ENCODE measurements at regions not wholly inside any gene's neighbourhood (a gene's known extent, or its start where the extent isn't known, plus 50 kb on each side); places are given as distances from the start of the nearest gene placed in this dataset.

GRCh38 chr5:104955479-104955878, 1392.9 kb upstream of the NUDT12 start:
- CTCF ChIA-PET = no interaction called here
- BruUV-seq (replicated peaks) = no TSS peak
- H3K9ac ChIP-seq (replicated peaks; ENCODE audit: extremely low read depth, insufficient read depth, low read length) = no peak overlapping the region
- H3K27me3 ChIP-seq (ENCODE audit: control insufficient read depth in 2 of 2, insufficient read depth in 2 of 2, low read length in 2 of 2) = no peaks in the 10 kb centered on the region
- H4K20me1 ChIP-seq (replicated peaks; ENCODE audit: control insufficient read depth, extremely low read depth, insufficient read depth, low read length) = no peaks in the 10 kb centered on the region
- dilution Hi-C loops (cut with MboI; ENCODE audit: extremely low pct_ligation_motif_present, low sequenced_read_pairs) = no loop called here
- DNase-seq (ENCODE audit: low read depth, low spot score) (no peak), FAIRE-seq (no peak)
- POLR2A ChIA-PET = no interaction called here
- no peak overlapping the region for H2AFZ ChIP-seq (ENCODE audit: low read depth, low read length)
- TF ChIP-seq POLR2A (IDR thresholded peaks at IDR 0.05; ENCODE audit: low read depth, low read length) = no peak
- TF ChIP-seq MYC (IDR thresholded peaks at IDR 0.05; ENCODE audit: low read depth, low read length) = no peak
- no peak for TF ChIP-seq CTCF (IDR thresholded peaks at IDR 0.05; ENCODE audit: extremely low read depth in 1 of 2, insufficient read depth in 1 of 2, low read depth in 1 of 2, low read length in 2 of 2)
- TF ChIP-seq JUN (IDR thresholded peaks at IDR 0.05; ENCODE audit: borderline replicate concordance, insufficient read depth, insufficient read length, low read depth) = no peak
- TF ChIP-seq FOS (IDR thresholded peaks at IDR 0.05; ENCODE audit: borderline replicate concordance, insufficient read depth, low read length) = no peak
- TF ChIP-seq POLR2AphosphoS5 (IDR thresholded peaks at IDR 0.05; ENCODE audit: insufficient read depth, low read depth, low read length) = no peak
- no peak for TF ChIP-seq MAX (IDR thresholded peaks at IDR 0.05; ENCODE audit: insufficient read depth, insufficient read length)
- TF ChIP-seq GATA2 (IDR thresholded peaks at IDR 0.05; ENCODE audit: insufficient read depth, insufficient read length, low read depth, low read length) = no peak
- TF ChIP-seq EZH2 (IDR thresholded peaks at IDR 0.05; ENCODE audit: borderline replicate concordance, low read depth, low read length, severe bottlenecking) = no peak
- no peaks in the 10 kb centered on the region for H3K4me1 ChIP-seq (ENCODE audit: control insufficient read depth, extremely low read depth, insufficient read depth, low read length)
- H3K79me2 ChIP-seq (ENCODE audit: control insufficient read depth, insufficient read depth, low read length) = no peaks in the 10 kb centered on the region
- H3K9me1 ChIP-seq (replicated peaks; ENCODE audit: control insufficient read depth, extremely low read depth, insufficient read depth, low read length) = no peaks in the 10 kb centered on the region
- no peak overlapping the region for H3K4me2 ChIP-seq (ENCODE audit: insufficient read depth, low read length)
- no peak overlapping the region for H3K27ac ChIP-seq (ENCODE audit: insufficient read depth, low read depth, low read length)
- no peaks in the 10 kb centered on the region for H3K36me3 ChIP-seq (ENCODE audit: control insufficient read depth in 2 of 2, extremely low read depth in 1 of 2, insufficient read depth in 2 of 2, low read length in 2 of 2)
- no peaks in the 10 kb centered on the region for H3K9me3 ChIP-seq (replicated peaks; ENCODE audit: control insufficient read depth, insufficient read depth, low read length)
- intact Hi-C loops (cut with micrococcal nuclease) = no loop called here
- H3K4me3 ChIP-seq (replicated peaks in 1 of 3; ENCODE audit: insufficient read depth in 1 of 3, low read depth in 1 of 3, low read length in 3 of 3) = no peak overlapping the region

Data from endothelial cell of umbilical vein (primary cell).